ACC112 (cell line): ENCODE measurements at regions not wholly inside any gene's neighbourhood (a gene's known extent, or its start where the extent isn't known, plus 50 kb on each side); places are given as distances from the start of the nearest gene placed in this dataset.

Experiments
- H2AFZ ChIP-seq: fragments of 200-600 bp; sonication (generic); one replicate; pipeline ENCODE4 v1.6.0; 2017; ENCODE audit warnings: antibody characterized with exemption, low read length; ENCODE audit not compliant: unreplicated experiment
- H3K27ac ChIP-seq: fragments of 200-600 bp; sonication (generic); 2 replicates; pipeline ENCODE4 v1.5.1; 2014; ENCODE audit warnings: low read depth, mild to moderate bottlenecking, antibody characterized with exemption, low read length, moderate library complexity
- H3K27me3 ChIP-seq: fragments of 200-600 bp; sonication (generic); 2 replicates; pipeline ENCODE4 v1.6.1; 2014; ENCODE audit warnings: mild to moderate bottlenecking, antibody characterized with exemption, low read length, moderate library complexity, mixed read lengths; ENCODE audit not compliant: insufficient read depth
- H3K36me3 ChIP-seq: fragments of 200-600 bp; sonication (generic); 2 replicates; pipeline ENCODE4 v1.6.1; 2016; ENCODE audit warnings: mild to moderate bottlenecking, antibody characterized with exemption, low read length, moderate library complexity, mixed read lengths; ENCODE audit not compliant: insufficient read depth
- H3K4me1 ChIP-seq: fragments of 200-600 bp; sonication (generic); one replicate; pipeline ENCODE4 v1.6.1; 2016; ENCODE audit warnings: low read length, mixed read lengths; ENCODE audit not compliant: insufficient read depth, unreplicated experiment, control insufficient read depth
- H3K4me3 ChIP-seq: fragments of 200-600 bp; sonication (generic); 2 replicates; pipeline ENCODE4 v1.5.1; 2014; ENCODE audit warnings: mild to moderate bottlenecking, low read depth, low read length
- H3K79me2 ChIP-seq: fragments of 200-600 bp; sonication (generic); one replicate; pipeline ENCODE4 v1.6.0; 2016; ENCODE audit warnings: low read length; ENCODE audit not compliant: control insufficient read depth, unreplicated experiment, insufficient read depth

- H3K4me3 ChIP-seq = no peak overlapping the region
- peaks cover 6% of the 10 kb centered on the region for H3K4me1 ChIP-seq
- H3K27ac ChIP-seq = no peak overlapping the region
- H3K79me2 ChIP-seq = no peaks in the 10 kb centered on the region
- H2AFZ ChIP-seq = no peak overlapping the region
- H3K27me3 ChIP-seq = no peaks in the 10 kb centered on the region
- H3K36me3 ChIP-seq = no peaks in the 10 kb centered on the region
Measured at GRCh38 chr3:109803274-109803673, 465.9 kb upstream of the DPPA4 start.

- H3K4me3 ChIP-seq = no peak overlapping the region
- no peaks in the 10 kb centered on the region for H3K36me3 ChIP-seq
- H3K4me1 ChIP-seq = peaks cover 6% of the 10 kb centered on the region
- no peaks in the 10 kb centered on the region for H3K27me3 ChIP-seq
- no peak overlapping the region for H3K27ac ChIP-seq
- no peak overlapping the region for H2AFZ ChIP-seq
- H3K79me2 ChIP-seq = no peaks in the 10 kb centered on the region
Measured at GRCh38 chr3:109804697-109805096, 467.4 kb upstream of the DPPA4 start.

GRCh38 chr3:109806929-109807328 lies 469.6 kb upstream of the DPPA4 start:
- Histone ChIP-seq H3K4me3 (no peak overlapping the region), H3K4me1 (peaks cover 6% of the 10 kb centered on the region), H2AFZ (no peak overlapping the region), H3K79me2 (no peaks in the 10 kb centered on the region), H3K27ac (peak overlapping the region; percentile 21), H3K36me3 (no peaks in the 10 kb centered on the region), H3K27me3 (no peaks in the 10 kb centered on the region)

GRCh38 chr3:109809513-109809912 lies 472.2 kb upstream of the DPPA4 start:
- no peaks in the 10 kb centered on the region for H3K27me3 ChIP-seq
- H3K4me3 ChIP-seq = no peak overlapping the region
- H3K4me1 ChIP-seq = peaks cover 6% of the 10 kb centered on the region
- H3K27ac ChIP-seq = no peak overlapping the region
- no peaks in the 10 kb centered on the region for H3K79me2 ChIP-seq
- no peaks in the 10 kb centered on the region for H3K36me3 ChIP-seq
- no peak overlapping the region for H2AFZ ChIP-seq

GRCh38 chr3:109818081-109818480 lies 480.7 kb upstream of the DPPA4 start:
- H3K36me3 ChIP-seq = no peaks in the 10 kb centered on the region
- no peaks in the 10 kb centered on the region for H3K79me2 ChIP-seq
- no peaks in the 10 kb centered on the region for H3K4me1 ChIP-seq
- no peaks in the 10 kb centered on the region for H3K27me3 ChIP-seq
- no peak overlapping the region for H2AFZ ChIP-seq
- no peak overlapping the region for H3K27ac ChIP-seq
- H3K4me3 ChIP-seq = no peak overlapping the region

GRCh38 chr3:109819734-109820133 lies 482.4 kb upstream of the DPPA4 start:
- peak overlapping the region; percentile 11 for H2AFZ ChIP-seq
- H3K4me1 ChIP-seq = no peaks in the 10 kb centered on the region
- H3K27ac ChIP-seq = no peak overlapping the region

GRCh38 chr3:109825971-109826810 lies 488.8 kb upstream of the DPPA4 start:
- Histone ChIP-seq H3K4me3 (no peak overlapping the region), H2AFZ (no peak overlapping the region), H3K79me2 (no peaks in the 10 kb centered on the region), H3K36me3 (no peaks in the 10 kb centered on the region), H3K27me3 (no peaks in the 10 kb centered on the region), H3K4me1 (no peaks in the 10 kb centered on the region), H3K27ac (no peak overlapping the region)

More at GRCh38 chr3:109819734-109820133, 482.4 kb upstream of the DPPA4 start:
- H3K27me3 ChIP-seq = no peaks in the 10 kb centered on the region
- no peaks in the 10 kb centered on the region for H3K36me3 ChIP-seq
- H3K79me2 ChIP-seq = no peaks in the 10 kb centered on the region
- no peak overlapping the region for H3K4me3 ChIP-seq

- Histone ChIP-seq H3K27ac (no peak overlapping the region), H3K4me1 (no peaks in the 10 kb centered on the region), H2AFZ (no peak overlapping the region), H3K4me3 (no peak overlapping the region), H3K27me3 (no peaks in the 10 kb centered on the region), H3K36me3 (no peaks in the 10 kb centered on the region), H3K79me2 (no peaks in the 10 kb centered on the region)
Measured at GRCh38 chr3:109831403-109831802, 494.1 kb upstream of the DPPA4 start.

GRCh38 chr3:109835958-109836357 lies 498.6 kb upstream of the DPPA4 start:
- Histone ChIP-seq H3K4me3 (no peak overlapping the region), H3K36me3 (no peaks in the 10 kb centered on the region), H3K27me3 (no peaks in the 10 kb centered on the region), H3K79me2 (no peaks in the 10 kb centered on the region), H3K27ac (no peak overlapping the region), H2AFZ (no peak overlapping the region), H3K4me1 (no peaks in the 10 kb centered on the region)

- Histone ChIP-seq H3K27me3 (no peaks in the 10 kb centered on the region), H3K27ac (no peak overlapping the region), H3K36me3 (no peaks in the 10 kb centered on the region), H3K79me2 (no peaks in the 10 kb centered on the region), H3K4me3 (no peak overlapping the region), H3K4me1 (no peaks in the 10 kb centered on the region), H2AFZ (no peak overlapping the region)
Measured at GRCh38 chr3:109851854-109852253, 514.5 kb upstream of the DPPA4 start.

GRCh38 chr3:109852283-109852682 lies 514.9 kb upstream of the DPPA4 start:
- H3K27me3 ChIP-seq = no peaks in the 10 kb centered on the region
- H3K36me3 ChIP-seq = no peaks in the 10 kb centered on the region
- H3K79me2 ChIP-seq = no peaks in the 10 kb centered on the region
- H2AFZ ChIP-seq = no peak overlapping the region
- no peak overlapping the region for H3K27ac ChIP-seq
- no peak overlapping the region for H3K4me3 ChIP-seq
- H3K4me1 ChIP-seq = no peaks in the 10 kb centered on the region
